Activated CD8-positive, alpha-beta memory T cell treated with anti-CD3 and anti-CD28 coated beads, Interleukin-2, amount 10 ng/mL, durations not matched to agents 7 days and 5 days (primary cell): ENCODE measurements at regions not wholly inside any gene's neighbourhood (a gene's known extent, or its start where the extent isn't known, plus 50 kb on each side); places are given as distances from the start of the nearest gene placed in this dataset.

Experiments
- ATAC-seq: fragments of 150-1000 bp; cut with Tn5 transposase; one replicate; pipeline ENCODE4 v1.10.0; 2021; ENCODE audit warnings: moderate library complexity
- CTCF ChIA-PET: fragments of 350-600 bp; sonication (Branson Sonifier 250); formaldehyde crosslinking; loops from one replicate; lab custom pipeline; 2021; ENCODE audit warnings: antibody characterized with exemption; lab: Charles Lee
- DNase-seq: peaks from one replicate; pipeline ENCODE4 v3.0.0-alpha.2; 2020
- H3K27ac Mint-ChIP-seq: one replicate; pipeline ENCODE4 v1.8.0; 2021; ENCODE audit warnings: mild to moderate bottlenecking, mixed read lengths
- H3K27me3 Mint-ChIP-seq: one replicate; pipeline ENCODE4 v1.8.0; 2021; ENCODE audit warnings: mixed read lengths
- H3K36me3 Mint-ChIP-seq: one replicate; pipeline ENCODE4 v1.8.0; 2021; ENCODE audit warnings: mild to moderate bottlenecking, mixed read lengths
- H3K4me1 Mint-ChIP-seq: one replicate; pipeline ENCODE4 v1.8.0; 2021; ENCODE audit warnings: mixed read lengths
- H3K4me3 Mint-ChIP-seq: one replicate; pipeline ENCODE4 v1.8.0; 2021; ENCODE audit warnings: mild to moderate bottlenecking, moderate library complexity, mixed read lengths
- H3K9me3 Mint-ChIP-seq: one replicate; pipeline ENCODE4 v1.8.0; 2022; ENCODE audit warnings: low read depth, mixed read lengths

DNA sequence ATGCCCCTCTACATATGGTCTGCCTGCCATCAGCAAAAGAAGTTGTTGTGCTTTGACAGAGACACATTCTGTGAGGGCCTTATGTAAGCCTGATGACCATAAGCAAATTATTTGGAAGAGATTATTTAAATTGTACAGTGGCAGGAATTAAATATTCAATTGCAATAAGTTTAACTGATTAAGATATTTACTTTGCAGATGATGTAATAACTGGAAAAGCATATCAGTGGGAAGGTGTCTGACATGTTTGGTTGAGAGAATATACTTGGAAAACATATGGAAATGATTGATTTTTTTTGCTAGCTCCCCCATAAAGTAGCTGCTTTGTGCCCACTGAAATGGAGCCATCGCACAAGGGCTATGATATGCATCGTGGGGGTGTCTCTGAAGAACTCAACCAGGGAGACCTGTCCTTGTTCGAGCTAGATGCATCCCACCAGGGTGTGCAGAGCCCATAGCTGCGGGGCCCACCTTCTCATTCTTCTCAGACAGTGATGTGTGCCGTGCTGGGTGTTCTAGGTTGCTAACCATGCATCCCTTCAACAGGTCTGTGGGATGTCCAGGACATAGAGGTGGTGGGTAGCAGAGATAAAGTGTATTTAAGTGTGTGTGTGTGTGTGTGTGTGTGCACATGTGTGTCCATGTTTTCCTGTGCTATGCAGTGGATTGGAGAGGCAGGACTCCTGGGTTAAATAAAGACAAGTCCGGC is 90.4 kb upstream of the PARD3B start:
- Mint-ChIP-seq H3K4me3 (no peak overlapping the region), H3K4me1 (no peaks in the 10 kb centered on the region), H3K9me3 (no peaks in the 10 kb centered on the region), H3K36me3 (no peaks in the 10 kb centered on the region), H3K27me3 (no peaks in the 10 kb centered on the region), H3K27ac (no peak overlapping the region)
- CTCF ChIA-PET: no interaction called here
- no peak for DNase-seq
- no peak for ATAC-seq

DNA sequence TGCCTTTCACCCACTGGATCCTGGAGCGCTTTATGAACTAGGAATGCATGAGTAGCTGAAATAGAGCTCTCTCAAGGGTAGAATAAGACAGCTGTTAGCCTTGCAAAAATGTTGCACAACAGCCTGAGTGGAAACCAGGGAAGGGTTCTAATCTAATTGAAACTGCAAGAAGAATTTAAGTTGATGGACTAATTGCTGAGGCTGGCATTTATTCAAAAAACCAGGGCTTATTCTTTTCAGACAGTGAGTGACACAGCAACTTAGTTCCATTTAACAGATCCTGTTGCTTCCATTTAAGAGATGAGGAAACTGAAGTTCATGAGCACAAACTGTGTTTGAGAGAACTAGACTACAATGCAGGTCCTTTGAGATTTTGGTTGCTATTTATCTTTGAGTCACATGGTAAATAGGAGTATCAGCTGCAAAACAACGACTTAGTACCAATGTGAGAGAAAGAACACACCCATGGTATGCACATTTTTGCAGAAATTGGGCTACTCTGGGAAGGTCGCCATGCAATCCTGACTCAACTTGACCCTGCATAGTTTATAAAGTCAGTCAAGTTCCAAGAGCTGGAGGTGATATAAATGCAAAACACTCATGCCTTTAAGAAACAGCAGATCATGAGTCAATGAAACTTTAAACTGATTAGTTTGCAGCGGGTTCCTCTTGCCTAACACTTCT is 76.4 kb upstream of the PARD3B start:
- Mint-ChIP-seq H3K9me3 (no peaks in the 10 kb centered on the region), H3K4me1 (no peaks in the 10 kb centered on the region), H3K27me3 (no peaks in the 10 kb centered on the region), H3K4me3 (no peak overlapping the region), H3K36me3 (no peaks in the 10 kb centered on the region), H3K27ac (no peak overlapping the region)
- ATAC-seq: no peak
- CTCF ChIA-PET: no interaction called here
- no peak for DNase-seq

DNA sequence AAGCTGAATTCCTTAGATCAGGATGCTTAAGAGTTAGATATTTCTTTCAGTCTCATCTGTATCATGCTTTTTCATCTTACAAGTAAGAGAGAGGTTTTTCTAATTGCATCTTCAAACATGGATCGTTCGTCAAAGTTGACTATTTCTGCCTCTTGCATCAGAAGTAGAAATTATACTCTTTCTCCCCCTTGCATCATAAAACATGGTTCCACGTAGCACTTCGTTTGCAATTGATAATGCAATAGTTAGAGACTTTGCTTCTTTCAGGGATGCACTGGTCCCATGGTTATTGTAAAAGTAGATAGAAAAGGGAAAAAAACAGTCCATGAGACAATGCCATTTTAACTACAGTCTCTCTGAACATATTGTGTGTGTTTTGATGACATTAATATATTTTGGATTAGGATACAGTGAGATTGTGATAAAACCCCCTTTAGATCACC is 75.1 kb upstream of the PARD3B start:
- H3K36me3 Mint-ChIP-seq: no peaks in the 10 kb centered on the region
- no peak for DNase-seq
- H3K9me3 Mint-ChIP-seq: no peaks in the 10 kb centered on the region
- no peak for ATAC-seq
- no peak overlapping the region for H3K27ac Mint-ChIP-seq
- H3K27me3 Mint-ChIP-seq: no peaks in the 10 kb centered on the region
- H3K4me1 Mint-ChIP-seq: no peaks in the 10 kb centered on the region
- CTCF ChIA-PET: interaction anchor here (0.7 kb wide), 1 partner anchor 28 kb away, joined by 3 read pairs; no protein-coding TSS in a partner anchor
- no peak overlapping the region for H3K4me3 Mint-ChIP-seq

DNA sequence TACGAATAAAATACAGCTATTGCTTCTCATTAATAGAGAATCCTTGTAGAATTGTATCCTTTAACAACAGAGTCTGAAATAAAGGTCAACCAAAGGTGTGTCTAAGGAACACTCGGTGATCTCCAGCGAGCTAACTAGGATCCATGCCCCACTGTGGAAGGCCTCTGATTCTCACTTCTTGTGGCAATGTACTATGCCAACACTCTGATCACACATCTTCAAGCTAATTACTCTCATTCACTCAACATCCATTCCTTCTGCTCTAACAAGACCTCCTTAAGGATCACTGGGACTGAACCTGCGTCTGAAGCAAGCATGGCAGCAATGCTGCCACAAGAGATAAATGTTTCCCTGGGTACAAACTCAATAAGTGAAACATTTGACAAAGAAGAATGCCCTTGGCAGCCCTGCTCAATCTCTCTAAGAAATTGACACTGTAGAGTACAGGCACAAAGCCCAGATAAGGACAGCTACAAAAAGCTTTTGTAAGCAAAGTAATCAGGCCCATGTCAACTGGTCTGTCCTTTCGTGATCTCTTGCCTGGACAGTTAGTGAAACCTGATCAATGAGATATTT is 74.6 kb upstream of the PARD3B start:
- Mint-ChIP-seq H3K4me1 (no peaks in the 10 kb centered on the region), H3K27me3 (no peaks in the 10 kb centered on the region), H3K9me3 (no peaks in the 10 kb centered on the region), H3K36me3 (no peaks in the 10 kb centered on the region), H3K4me3 (no peak overlapping the region), H3K27ac (no peak overlapping the region)
- CTCF ChIA-PET: interaction anchor here (0.7 kb wide), 1 partner anchor 28 kb away, joined by 3 read pairs; no protein-coding TSS in a partner anchor
- no peak for DNase-seq
- no peak for ATAC-seq

DNA sequence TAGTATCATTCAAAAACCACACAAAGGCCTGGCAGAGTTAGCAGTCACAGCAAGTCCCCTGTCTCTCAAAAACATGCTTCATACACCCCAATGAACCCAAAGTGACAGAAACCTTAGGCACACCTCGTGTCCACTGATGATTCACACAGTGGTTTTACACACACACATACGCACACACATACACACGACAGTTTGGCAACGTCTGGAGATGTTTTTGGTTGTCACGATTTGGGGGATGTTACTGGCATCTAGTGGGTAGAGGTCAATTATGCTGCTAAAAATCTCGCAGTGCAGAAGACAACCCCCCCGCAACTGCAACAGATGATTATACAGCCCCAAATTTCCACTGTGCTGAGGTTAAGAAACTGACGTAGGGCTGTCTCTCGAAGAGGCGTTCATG is 72.9 kb upstream of the PARD3B start:
- DNase-seq (no peak), ATAC-seq (no peak)
- CTCF ChIA-PET: no interaction called here
- no peaks in the 10 kb centered on the region for H3K9me3 Mint-ChIP-seq
- no peak overlapping the region for H3K27ac Mint-ChIP-seq
- H3K4me1 Mint-ChIP-seq: no peaks in the 10 kb centered on the region
- no peak overlapping the region for H3K4me3 Mint-ChIP-seq
- no peaks in the 10 kb centered on the region for H3K27me3 Mint-ChIP-seq
- no peaks in the 10 kb centered on the region for H3K36me3 Mint-ChIP-seq

DNA sequence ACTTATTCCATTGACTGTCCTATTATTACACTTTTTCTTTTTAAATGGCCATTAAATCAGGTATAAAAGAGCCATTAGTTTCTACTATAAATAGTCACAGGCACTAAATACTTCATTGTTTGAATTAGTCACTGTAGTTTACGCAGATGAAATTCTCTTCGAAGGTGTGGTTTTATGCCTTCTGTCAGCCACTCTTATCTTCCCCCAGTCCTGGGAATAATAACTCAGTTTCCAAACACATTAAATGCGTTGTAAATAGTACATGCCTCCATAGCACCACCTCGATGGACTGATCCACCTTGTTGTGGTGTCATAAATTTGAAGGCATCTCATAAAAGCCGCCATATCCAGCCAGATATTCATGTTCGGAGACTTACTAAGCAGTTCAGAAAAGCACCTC is 72.1 kb upstream of the PARD3B start:
- ATAC-seq: no peak
- H3K4me3 Mint-ChIP-seq: no peak overlapping the region
- CTCF ChIA-PET: no interaction called here
- no peak overlapping the region for H3K27ac Mint-ChIP-seq
- H3K36me3 Mint-ChIP-seq: no peaks in the 10 kb centered on the region
- no peaks in the 10 kb centered on the region for H3K27me3 Mint-ChIP-seq
- H3K9me3 Mint-ChIP-seq: no peaks in the 10 kb centered on the region
- DNase-seq: no peak
- H3K4me1 Mint-ChIP-seq: no peaks in the 10 kb centered on the region

DNA sequence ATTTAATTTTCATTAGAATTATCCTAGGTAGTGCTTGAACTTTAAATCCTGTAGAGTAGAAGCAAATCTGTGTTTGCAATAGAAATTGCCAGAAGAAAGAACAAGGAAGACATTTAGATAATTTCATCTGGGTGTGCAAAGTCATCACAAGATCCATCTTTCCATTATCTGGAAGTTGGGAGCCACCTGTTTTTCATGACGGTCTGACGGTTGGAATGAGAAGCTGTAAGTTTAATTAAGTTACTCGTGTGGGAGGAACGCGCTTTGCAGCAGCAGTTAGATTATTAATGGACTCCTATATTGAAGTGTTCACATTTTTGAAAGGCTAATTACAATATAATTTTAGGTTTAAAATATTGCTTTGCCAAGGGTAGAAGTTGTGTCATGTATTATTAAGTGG is 69.9 kb upstream of the PARD3B start:
- H3K4me1 Mint-ChIP-seq: no peaks in the 10 kb centered on the region
- H3K27me3 Mint-ChIP-seq: no peaks in the 10 kb centered on the region
- H3K36me3 Mint-ChIP-seq: no peaks in the 10 kb centered on the region
- no peak overlapping the region for H3K27ac Mint-ChIP-seq
- ATAC-seq (no peak), DNase-seq (no peak)
- no peaks in the 10 kb centered on the region for H3K9me3 Mint-ChIP-seq
- no peak overlapping the region for H3K4me3 Mint-ChIP-seq
- CTCF ChIA-PET: no interaction called here

DNA sequence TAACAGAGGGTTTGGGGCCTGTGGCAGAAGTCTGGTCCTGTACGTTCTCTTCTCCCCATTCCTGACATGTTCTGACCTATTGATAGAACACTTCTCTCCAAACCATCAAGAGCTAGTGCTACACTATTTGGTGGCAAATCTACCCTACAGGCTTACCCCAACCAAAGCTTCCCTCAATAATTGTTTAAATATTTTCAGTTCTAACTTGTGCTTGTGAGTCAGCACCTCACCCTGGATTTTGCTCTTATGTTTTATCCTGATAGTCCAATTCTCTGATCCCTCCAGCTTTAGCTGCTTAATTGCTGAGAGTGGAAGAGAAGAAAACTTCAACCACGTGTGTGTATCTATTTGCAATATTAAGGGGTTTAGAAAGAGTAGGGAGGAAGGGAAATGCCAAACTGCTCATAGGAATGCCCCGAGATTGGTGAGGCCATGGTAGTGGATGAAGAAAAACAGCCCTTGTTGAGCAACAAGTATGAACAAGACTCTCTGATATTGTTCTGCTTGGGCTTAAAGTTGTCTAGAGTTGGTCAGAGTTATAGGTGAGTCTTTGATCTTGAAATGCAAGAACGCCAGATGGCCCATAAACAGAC is 67.8 kb upstream of the PARD3B start:
- Mint-ChIP-seq H3K27me3 (no peaks in the 10 kb centered on the region), H3K4me3 (no peak overlapping the region), H3K9me3 (no peaks in the 10 kb centered on the region), H3K4me1 (no peaks in the 10 kb centered on the region), H3K36me3 (no peaks in the 10 kb centered on the region), H3K27ac (no peak overlapping the region)
- no peak for ATAC-seq
- CTCF ChIA-PET: no interaction called here
- DNase-seq: no peak

DNA sequence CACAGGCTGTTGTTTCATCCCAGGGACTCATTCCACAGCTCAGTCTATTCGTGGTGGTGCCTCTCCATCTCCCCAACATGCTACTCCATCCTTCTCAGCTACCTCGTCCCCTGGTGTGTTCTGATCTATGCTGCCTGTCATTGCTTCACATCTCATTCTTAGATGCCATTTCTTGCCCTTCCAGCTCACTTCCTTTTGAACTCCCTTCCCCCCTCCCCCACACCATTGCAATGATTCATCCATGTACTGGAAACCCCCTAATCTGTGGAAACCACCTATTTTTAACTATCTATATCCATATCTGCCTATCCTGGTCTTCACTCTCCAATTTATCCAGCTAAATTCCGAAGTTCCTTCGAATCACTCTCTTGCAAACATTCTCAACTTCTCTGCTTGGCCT is 65.7 kb upstream of the PARD3B start:
- H3K36me3 Mint-ChIP-seq: no peaks in the 10 kb centered on the region
- H3K4me1 Mint-ChIP-seq: no peaks in the 10 kb centered on the region
- no peak overlapping the region for H3K27ac Mint-ChIP-seq
- no peaks in the 10 kb centered on the region for H3K9me3 Mint-ChIP-seq
- ATAC-seq: no peak
- H3K4me3 Mint-ChIP-seq: no peak overlapping the region
- no peaks in the 10 kb centered on the region for H3K27me3 Mint-ChIP-seq
- no peak for DNase-seq
- CTCF ChIA-PET: no interaction called here

DNA sequence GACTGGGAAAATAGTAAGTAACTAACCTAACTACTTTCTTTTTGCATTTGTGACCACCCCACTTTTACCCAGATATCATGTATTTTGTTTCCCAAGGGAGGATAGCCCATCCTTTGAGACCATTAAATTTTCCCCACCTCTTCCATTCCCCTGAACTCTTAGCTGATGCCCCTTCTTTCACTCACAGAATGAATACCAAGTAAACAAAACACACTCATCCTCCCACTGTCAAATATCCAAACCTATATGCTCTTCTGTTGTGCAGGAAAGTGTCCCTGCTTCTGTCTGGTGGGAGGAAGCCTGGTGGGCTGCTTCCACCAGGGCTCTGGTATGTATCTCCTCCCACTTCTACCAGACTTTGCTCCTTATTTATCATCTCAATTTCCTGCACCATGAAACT is 64.6 kb upstream of the PARD3B start:
- no peak for DNase-seq
- H3K36me3 Mint-ChIP-seq: no peaks in the 10 kb centered on the region
- H3K27me3 Mint-ChIP-seq: no peaks in the 10 kb centered on the region
- no peak overlapping the region for H3K4me3 Mint-ChIP-seq
- no peaks in the 10 kb centered on the region for H3K4me1 Mint-ChIP-seq
- H3K27ac Mint-ChIP-seq: no peak overlapping the region
- CTCF ChIA-PET: no interaction called here
- no peak for ATAC-seq
- no peaks in the 10 kb centered on the region for H3K9me3 Mint-ChIP-seq

DNA sequence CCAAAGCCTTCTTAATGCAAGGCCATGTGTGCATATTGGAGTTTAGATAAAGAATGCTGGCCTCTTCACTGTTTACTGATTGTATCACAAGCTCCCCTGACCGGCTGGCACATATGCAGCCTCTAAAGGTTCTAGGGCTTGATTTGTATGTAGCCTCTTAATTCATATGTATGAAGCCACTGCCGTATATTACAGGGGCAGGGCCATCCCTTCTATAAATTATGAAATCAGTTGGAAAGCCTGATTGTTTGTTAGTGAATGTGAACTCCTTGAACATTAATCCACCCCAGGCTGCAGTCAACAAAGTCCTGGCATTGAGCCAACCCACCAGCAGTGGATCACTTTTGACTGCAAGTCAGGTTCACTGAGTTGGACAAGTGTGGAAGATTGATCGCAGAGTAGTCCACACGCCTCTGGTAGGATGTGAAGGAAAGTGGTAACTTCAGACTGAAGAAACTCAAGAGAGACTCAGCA is 61.6 kb upstream of the PARD3B start:
- Mint-ChIP-seq H3K36me3 (no peaks in the 10 kb centered on the region), H3K4me1 (no peaks in the 10 kb centered on the region), H3K27me3 (no peaks in the 10 kb centered on the region), H3K27ac (no peak overlapping the region), H3K9me3 (no peaks in the 10 kb centered on the region), H3K4me3 (no peak overlapping the region)
- DNase-seq: no peak
- ATAC-seq: no peak
- CTCF ChIA-PET: no interaction called here

DNA sequence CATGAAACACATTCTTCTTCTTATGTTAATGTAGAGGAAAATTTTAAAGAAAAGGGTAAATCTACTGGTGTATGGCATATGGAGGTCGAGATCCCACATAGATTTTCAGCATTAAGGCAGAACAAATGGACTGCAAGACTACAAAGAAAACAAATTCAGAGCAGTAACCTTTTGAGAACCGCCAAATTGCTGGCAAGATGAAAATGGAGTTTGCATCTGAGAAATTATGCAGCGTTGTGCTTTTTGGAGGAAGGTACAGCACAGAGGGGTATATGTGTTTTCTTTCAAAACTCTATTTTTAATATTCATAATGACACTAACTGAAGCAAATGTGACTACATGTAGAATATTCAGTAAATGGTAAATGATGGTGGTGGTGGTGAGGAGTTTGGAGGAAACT is 59.0 kb upstream of the PARD3B start:
- CTCF ChIA-PET: no interaction called here
- no peaks in the 10 kb centered on the region for H3K9me3 Mint-ChIP-seq
- H3K27ac Mint-ChIP-seq: no peak overlapping the region
- DNase-seq: no peak
- no peaks in the 10 kb centered on the region for H3K27me3 Mint-ChIP-seq
- no peaks in the 10 kb centered on the region for H3K36me3 Mint-ChIP-seq
- H3K4me3 Mint-ChIP-seq: no peak overlapping the region
- ATAC-seq: no peak
- H3K4me1 Mint-ChIP-seq: no peaks in the 10 kb centered on the region

DNA sequence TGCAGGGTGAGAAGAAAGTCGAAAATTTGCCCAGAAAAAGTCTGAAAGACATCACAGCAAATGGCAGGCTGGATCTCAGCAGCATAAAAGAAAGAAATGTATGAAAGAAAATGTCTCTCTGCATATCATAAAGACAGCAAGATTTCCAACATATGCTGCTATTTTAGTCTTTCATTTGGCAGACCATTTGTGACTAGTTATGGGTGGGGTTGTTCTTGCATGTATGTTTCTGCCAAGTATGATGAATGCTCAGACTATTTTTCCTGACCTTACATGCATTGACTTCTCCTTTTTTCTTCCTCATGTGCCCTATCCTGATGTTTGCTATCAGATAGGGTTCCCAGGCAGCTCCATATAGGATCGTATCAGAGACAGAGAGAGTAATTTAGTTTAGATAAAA is 58.5 kb upstream of the PARD3B start:
- CTCF ChIA-PET: no interaction called here
- ATAC-seq: no peak
- Mint-ChIP-seq H3K36me3 (no peaks in the 10 kb centered on the region), H3K27ac (no peak overlapping the region), H3K4me1 (no peaks in the 10 kb centered on the region), H3K4me3 (no peak overlapping the region), H3K27me3 (no peaks in the 10 kb centered on the region), H3K9me3 (no peaks in the 10 kb centered on the region)
- DNase-seq: no peak
